HepG2 (cell line): ENCODE measurements at regions not wholly inside any gene's neighbourhood (a gene's known extent, or its start where the extent isn't known, plus 50 kb on each side); places are given as distances from the start of the nearest gene placed in this dataset.

Experiments
- ATAD3A ChIP-seq: sonication (generic); formaldehyde crosslinking; IDR thresholded peaks from 2 replicates; pipeline ENCODE4 v1.4.0; 2020; ENCODE audit warnings: missing genetic modification reagents
- KDM1A ChIP-seq: IDR thresholded peaks from 2 replicates; pipeline ENCODE4 v1.6.1; 2016; ENCODE audit warnings: missing compliant biosample characterization
- POLR2AphosphoS5 ChIP-seq: IDR thresholded peaks from 2 replicates; pipeline ENCODE4 v1.6.1; 2012; ENCODE audit warnings: low read depth, low read length
- RFXAP ChIP-seq: sonication (generic); formaldehyde crosslinking; IDR thresholded peaks from 2 replicates; pipeline ENCODE4 v1.4.0; 2020; ENCODE audit warnings: missing genetic modification reagents, borderline replicate concordance
- U2AF1 ChIP-seq: fragments of 200-400 bp; formaldehyde crosslinking; optimal IDR thresholded peaks from 2 replicates; pipeline ENCODE3; 2017; ENCODE audit warnings: mild to moderate bottlenecking, low read depth, low read length
- ZNF224 ChIP-seq: sonication (generic); formaldehyde crosslinking; IDR thresholded peaks from 2 replicates; pipeline ENCODE4 v1.5.0; 2020; ENCODE audit warnings: mild to moderate bottlenecking, missing genetic modification reagents

- TF ChIP-seq ZNF224 (CRISPR knock-in tag) (no peak), KDM1A (CRISPR knock-in tag) (no peak), U2AF1 (no peak), RFXAP (CRISPR knock-in tag) (no peak), POLR2AphosphoS5 (no peak), ATAD3A (CRISPR knock-in tag) (no peak)
These were observed 468.4 kb upstream of the CNTN3 start for GRCh38 chr3:75082845-75083244.
